ENCODE measurements at regions not wholly inside any gene's neighbourhood (a gene's known extent, or its start where the extent isn't known, plus 50 kb on each side); places are given as distances from the start of the nearest gene placed in this dataset.

DNA sequence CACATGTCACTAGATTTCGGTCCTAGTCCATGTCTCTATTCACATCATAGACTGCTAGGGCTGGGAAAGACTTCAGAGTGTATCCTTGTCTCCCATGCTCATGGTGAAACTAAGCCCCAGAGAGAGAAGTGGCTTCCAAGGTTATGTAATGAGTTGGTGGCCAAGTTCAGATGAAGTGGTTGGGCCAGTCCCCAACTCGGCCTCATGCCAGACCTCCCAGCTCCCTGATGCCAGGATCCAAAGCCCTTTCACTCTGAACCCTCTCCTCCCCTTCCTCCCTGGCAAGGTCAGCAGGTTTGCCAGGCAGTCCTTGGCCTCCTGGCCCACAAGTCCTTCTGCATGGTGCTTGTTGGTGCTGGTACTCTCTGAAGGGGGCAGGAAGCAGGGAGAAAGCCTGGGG lies 189.7 kb downstream of the AXIN2 start:
- intact Hi-C loops (cut with micrococcal nuclease): no loop called here

DNA sequence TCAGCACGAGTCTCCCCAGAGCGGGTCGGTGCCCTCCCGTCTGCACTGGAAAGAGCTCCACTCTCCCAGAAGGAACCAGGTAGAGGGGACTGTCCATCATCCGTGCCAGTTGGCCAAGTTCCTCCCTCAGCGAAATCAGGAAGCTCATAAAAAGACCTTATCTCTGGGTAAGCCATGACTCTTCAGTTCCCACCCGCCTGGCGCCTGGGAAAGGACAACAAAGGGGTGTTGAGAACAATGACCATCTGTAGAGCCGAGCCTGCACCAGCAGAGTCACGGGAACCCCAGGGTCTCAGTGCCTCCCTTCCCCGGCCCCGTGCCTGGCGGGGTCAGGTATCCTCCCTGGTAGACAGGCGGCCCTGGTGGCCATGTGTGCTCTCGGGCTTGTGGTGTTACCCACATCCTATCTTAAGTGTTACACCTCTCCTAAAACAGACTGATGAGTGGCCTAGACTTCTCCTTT lies 190.7 kb downstream of the AXIN2 start:
- intact Hi-C loops (cut with micrococcal nuclease): no loop called here

DNA sequence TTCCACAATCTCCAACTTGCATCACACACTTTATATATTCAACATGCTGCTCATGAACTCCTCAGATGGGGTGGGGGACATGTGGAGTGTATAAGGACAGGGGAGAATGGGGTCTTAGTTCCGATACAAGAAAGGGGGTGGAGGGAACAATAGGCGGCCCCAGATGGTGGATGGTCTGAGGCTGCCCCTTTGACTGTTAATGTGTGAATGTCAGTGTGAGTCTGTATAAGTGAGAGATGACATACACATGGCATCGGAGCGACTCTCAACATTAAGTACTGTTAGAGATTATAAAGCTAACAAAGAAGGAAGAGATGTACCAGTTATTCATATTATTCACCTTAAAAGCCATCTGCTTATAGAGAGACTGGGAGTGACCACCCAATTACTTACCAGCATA lies 193.1 kb downstream of the AXIN2 start:
- intact Hi-C loops (cut with micrococcal nuclease): no loop called here

DNA sequence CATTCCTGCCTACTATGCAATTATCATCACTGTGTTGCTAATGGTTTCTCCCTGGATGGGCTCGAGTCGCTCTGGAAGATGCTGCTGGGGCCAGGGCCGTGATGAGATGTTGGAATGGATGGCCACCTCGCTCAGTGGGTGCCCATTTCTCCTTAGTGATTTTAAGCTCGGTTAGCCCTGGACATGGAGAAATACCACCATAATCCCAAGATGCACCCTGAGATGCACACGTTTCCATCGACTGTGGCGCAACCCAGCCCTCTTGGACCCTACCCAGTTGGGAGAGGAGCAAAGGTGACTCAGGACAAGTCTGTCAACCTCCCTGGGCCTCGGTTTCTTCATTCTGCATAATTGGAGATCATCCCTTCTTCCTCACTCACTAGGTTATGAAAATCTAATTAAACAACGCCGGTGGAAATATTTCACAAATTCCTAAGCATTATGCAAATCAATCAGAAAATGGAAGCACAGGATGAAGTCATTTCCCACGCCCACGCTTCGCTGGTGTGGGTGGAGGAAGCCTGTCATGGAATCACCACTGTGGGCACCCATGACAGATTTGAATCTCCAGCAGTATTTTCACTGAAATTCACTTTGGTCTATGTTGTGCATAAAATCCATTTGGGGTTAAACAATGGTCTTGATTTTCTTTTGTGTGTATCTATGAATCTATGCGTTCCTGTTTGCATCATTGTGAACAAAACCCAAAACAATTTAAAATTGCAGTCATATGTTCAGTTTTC lies 195.2 kb downstream of the AXIN2 start:
- intact Hi-C loops (cut with micrococcal nuclease): no loop called here

DNA sequence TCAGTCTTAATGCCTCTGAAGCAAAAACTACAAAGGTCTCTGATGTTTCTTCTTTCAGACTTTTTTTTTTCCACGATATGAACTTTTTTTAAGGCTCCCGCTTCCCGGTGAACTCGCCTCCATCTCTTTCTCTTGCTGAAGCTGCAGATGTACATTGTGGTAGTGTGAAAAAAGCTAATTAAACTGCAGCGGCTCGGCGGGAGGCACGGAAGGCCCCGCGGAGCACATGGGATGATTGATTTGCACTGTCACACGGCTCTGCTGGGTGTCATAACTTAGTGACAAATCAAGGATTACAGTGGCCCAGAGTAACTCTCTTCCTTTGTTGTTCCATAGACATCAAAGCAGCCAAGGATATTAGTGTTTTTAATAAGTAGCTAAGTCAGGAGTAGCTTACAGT lies 196.3 kb downstream of the AXIN2 start:
- intact Hi-C loops (cut with micrococcal nuclease): no loop called here

DNA sequence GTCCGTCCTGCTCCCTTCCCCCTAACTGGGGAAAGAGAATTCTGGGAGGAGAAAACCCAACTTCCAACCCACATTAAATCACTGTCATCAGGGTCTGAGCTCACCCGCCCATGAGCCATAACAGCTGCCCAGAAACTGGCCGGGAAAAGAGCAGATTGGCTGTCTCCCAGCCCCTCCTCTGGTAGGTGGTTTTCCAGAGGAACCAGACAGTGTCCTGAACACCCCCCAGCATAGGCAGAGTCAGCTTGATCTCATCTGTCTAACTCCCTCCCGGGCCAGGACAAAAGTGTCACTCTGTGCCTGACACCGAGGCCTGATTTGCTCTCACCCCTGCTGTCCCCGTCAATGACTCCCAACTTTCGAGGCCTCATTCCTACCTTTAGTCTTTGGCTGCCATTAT lies 197.0 kb downstream of the AXIN2 start:
- intact Hi-C loops (cut with micrococcal nuclease): no loop called here

DNA sequence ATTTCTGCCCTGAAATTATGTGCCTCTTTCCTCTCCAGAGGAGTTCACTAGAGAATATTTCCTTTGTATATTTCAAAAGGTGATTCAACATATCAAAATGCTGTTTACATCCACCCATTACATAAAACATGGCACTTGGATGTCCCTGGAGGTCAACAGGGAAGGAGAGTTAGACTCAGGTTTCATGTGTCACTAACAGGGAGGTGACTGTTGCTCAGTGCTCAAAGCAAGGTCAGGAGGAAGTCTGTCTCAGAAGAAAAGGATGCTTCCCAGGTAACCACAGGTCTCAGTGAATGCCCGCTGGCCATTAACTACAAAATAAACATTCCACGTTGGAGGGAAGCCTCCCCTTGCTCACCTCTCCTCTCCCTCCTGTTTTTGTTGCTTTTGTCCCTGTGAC lies 198.6 kb downstream of the AXIN2 start:
- intact Hi-C loops (cut with micrococcal nuclease): no loop called here

DNA sequence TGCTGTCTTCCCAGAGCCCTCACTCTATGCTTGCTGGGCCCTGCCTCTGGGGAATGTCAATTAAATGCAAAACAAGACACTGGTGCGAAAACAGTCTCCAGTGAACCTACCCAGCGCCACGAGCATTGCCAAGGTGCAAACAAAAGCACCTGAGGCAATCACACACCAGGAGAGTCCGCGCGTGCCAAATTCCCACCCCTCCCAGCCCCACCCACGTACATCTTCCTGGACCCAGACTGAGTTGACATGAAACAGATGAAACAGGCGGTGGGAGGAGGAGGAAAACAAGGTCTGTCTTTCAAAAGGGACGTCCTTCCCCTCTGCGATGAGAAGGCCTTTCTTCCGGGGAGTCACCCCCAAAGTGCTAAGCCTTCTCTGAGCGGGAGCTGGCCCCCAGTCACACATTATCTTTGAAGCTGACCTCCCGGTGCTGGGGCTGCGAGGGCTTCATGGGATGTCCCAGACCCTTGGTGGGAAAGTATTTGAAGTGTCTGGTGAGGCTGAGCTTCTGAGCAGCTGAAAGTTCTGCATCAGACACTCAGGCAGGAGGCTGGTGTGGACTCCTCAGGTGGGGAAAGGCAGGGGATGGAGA lies 200.4 kb downstream of the AXIN2 start:
- intact Hi-C loops (cut with micrococcal nuclease): no loop called here

DNA sequence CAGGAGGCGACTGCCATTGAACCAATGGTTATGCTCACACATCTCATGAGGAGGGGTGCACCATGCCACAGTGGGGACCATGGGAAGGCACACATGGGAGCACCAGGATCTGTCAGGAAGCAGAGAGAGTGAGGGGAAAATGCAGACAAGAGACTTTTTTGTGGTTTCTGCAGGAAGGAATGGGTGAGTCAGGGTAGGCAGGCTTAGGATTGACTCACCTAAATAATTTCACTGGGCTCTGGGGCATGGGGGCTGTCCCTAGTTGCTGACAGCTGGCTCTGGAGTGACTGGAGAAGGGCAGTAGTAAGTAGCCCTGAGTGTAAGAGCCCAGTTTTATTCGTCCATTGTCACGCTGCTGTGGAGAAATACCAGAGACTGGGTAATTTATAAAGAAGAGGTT lies 202.4 kb downstream of the AXIN2 start:
- intact Hi-C loops (cut with micrococcal nuclease): no loop called here

DNA sequence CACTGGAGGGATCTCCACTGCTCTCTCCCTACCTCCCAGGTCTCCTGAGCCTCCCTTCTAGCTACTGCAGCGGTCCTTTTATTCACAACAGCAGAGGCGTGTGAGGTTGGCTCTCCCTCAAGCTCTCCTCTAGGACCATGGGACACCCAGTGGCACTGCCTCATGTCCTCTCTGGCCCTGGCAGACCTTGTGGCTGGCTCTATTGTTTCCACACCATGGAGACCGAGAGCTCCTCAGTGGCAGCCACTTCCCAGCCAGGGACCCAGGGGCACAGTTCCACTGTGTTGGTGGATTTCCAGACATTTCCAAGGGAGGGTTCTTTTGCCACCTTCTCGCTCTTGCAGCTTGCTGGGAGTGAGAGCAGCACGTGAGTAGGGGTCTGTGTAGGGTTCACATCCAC lies 204.9 kb downstream of the AXIN2 start:
- intact Hi-C loops (cut with micrococcal nuclease): no loop called here

DNA sequence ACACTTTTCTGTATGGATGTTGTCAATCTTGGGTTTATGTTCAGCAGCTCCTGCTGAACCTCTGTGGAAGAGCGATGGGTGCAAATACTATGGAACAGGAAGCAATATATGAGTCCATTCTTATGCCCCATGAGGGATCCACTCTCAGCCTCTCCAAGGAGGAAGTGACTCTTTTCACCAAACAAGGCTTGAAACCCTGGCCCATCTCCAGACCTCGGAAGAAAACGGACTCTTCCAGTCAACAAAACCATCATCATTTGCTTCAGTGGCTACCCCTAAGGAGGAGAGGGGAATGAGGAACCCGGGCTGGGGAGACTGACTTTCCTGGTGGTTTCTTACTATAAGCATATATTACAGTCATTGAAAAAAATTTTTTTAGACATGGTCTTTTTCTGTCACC lies 206.2 kb downstream of the AXIN2 start:
- intact Hi-C loops (cut with micrococcal nuclease): no loop called here

DNA sequence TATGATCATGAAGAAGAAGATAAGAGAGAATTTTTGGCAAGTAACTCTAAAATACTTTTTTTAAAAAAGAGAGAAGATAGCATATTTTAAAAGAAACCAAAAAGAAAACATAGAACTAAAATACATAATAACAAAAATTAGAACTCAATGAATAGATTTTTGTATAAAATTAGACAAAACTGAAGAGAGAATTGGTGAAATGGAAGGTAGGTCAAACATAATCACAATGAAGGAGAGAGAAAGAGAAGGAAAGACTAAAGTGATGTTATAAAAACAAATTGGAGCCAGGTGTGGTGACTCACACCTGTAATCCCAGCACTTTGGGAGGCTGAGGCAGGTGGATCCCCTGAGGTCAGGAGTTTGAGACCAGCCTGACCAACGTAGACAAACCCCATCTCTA lies 211.5 kb downstream of the AXIN2 start:
- intact Hi-C loops (cut with micrococcal nuclease): no loop called here

DNA sequence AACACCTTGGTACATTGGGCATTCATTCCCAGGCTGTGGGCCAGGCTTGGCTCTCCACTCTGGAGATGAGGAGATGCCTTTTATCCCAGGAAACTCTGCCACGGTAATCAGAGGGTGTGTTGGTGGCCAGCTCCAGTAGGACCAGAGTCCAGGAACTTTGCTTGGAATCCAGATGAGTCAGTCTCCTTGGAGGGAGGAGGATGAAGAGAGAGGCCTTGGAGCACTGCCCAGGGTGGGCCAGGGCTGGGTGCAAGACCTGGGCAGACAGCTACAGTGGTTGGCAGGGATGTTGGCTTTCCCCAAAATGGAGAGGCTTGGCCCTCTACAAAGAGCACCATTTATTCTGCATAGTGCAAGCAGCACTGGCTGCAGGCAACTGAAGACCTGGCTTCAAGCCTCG lies 209.0 kb downstream of the RGS9 start:
- intact Hi-C loops (cut with micrococcal nuclease): no loop called here

DNA sequence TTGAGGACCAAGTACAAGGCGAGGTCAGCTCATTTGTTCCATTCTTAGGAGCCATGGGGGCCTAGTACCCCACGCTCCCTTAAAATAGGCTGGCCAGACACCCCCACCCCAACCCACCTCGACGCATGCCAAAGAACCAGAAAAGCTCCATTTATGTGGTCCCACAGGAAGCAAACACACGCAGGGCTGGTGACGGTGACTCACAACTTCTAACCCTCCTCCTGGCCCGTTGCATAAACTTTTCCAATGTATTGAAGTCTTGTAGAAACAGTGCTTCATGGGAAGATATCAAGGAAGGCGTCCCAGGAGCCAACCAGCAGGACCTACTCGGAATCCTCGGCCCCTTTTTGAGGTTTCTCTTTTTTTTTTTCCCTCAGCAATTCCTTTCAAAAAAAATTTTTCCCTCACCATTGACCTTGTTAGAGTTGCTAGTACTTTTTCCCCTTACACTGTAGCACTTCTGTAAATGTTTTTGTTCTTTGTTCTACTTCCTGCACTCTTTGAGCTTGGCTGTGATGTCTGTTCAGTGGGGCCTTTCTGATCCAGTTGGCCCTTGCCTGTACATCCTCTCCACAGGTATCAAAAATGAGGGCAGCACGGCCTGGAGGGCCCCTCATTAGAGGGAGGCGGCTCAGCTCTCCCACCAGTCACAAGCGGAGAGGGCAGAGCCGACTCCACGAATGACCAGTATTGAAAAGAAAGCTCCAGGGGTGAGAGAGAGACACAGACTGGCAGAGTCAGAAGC lies 208.3 kb downstream of the RGS9 start:
- intact Hi-C loops (cut with micrococcal nuclease): no loop called here

DNA sequence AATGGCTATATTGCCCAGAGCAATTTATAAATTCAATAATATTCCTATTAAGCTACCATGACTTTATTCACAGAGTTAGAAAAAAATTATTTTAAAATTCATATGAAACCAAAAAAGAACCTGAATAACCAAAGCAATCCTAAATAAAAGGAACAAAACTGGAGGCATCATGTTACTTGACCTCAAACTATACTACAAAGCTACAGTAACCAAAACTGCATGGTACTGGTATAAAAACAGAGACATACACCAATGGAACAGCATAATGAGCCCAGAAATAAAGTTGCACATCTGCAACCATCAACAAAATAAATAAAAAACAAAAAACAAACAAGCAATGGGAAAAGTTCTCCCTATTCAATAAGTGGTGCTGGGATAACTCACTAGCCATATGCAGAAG lies 203.2 kb downstream of the RGS9 start:
- intact Hi-C loops (cut with micrococcal nuclease): no loop called here

DNA sequence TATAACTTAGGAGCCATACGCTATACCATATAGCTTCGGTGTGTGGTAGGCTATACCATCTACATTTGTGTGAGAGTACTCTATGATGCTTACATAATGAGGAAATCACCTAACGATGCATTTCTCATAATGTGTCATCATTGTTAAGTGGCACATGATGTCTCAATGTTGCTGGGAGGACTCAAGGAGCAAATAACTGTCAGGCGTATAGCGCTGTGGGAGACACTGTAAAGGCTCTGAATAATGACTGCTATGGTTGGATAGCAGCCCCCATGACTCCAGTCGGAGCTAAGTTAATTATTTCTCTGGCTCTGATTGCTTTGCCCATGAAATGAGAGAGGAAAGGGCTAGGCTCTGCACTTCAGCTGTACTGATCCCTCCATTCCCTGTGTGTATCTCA lies 197.2 kb downstream of the RGS9 start:
- intact Hi-C loops (cut with micrococcal nuclease): no loop called here

DNA sequence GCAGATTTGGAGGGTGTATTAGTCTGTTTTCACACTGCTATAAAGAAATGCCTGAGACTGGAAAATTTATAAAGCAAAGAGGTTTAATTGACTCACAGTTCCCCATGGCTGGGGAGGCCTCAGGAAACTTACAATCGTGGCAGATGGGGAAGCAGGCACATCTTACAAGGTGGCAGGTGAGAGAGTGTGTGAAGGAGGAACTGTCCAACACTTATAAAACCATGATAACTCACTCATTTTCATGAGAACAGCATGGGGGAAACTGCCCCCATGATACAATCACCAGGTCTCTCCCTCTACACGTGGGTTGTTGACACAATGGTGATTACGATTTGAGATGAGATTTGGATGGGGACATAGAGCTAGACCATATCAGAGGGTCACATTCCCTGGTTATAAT lies 195.6 kb downstream of the RGS9 start:
- intact Hi-C loops (cut with micrococcal nuclease): no loop called here

DNA sequence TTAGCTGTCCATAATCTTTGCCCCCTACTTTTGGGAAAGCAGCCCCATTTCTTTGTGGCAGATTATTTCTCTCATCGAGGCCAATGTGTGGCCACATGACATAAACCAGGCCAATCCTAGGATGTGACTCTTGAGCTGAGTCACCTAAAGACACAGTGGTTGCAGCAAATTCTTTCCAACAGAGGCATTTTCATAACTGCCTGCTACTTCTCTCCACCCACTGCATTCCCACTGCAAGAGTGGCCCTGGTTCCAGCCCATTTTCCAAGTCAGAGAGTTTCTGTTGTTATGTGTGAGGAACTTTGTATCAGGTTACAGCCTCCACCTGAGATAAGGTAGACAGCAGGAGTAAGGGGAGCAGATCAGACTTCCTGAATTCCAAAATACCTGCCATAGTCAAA lies 195.2 kb downstream of the RGS9 start:
- intact Hi-C loops (cut with micrococcal nuclease): no loop called here

DNA sequence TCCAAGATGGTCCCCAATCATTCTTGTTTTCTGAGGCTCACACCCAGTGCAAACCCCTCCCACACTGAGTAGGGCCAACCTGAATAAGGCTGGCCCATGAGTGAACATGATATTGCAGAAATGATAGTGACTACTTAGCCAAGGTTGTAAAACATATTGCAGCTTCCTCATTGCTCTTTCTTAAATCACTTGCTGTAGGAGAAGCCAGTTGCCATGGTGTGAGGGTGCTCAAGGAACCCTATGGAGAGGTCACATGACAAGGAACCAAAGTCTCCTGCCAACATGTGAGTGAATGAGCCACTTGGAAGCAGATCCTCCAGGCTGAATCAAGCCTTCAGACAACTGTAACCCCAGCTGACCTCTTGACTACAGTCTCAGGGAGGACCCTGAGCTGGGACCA lies 191.4 kb downstream of the RGS9 start:
- intact Hi-C loops (cut with micrococcal nuclease): no loop called here

DNA sequence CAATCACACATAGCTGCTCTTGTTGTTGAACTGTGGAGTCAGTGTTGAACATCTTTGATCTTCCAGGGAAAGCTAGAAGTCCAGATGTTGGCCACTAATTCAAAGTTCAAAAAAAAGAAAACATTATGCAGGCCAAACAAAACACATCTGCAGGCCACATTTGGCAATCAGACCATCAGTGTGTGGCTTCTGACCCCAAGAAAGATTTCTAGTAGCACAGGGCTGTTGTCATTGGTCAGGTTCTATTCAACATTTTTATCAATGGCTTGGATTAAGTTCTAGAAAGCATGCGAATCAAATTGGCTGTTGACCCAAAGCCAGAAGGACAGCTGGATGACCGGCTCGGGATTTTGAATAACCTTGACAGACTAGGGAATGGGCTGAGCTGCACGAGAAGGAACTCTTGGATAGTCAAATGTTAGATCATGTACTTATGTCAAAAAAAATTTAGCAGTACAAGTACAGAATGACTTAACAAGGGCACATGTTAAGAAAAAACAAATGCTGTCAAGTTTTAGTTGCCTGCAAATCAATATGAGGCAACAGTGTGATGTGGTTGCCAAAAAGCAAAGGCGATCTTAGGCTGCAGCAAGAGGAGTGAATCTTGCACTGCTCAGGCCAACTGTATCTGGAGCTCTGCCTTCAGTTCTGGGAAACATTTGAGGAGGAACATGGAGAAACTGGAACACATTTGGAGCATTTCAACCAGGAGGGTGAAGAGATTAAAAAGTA lies 187.6 kb downstream of the RGS9 start:
- intact Hi-C loops (cut with micrococcal nuclease): no loop called here

DNA sequence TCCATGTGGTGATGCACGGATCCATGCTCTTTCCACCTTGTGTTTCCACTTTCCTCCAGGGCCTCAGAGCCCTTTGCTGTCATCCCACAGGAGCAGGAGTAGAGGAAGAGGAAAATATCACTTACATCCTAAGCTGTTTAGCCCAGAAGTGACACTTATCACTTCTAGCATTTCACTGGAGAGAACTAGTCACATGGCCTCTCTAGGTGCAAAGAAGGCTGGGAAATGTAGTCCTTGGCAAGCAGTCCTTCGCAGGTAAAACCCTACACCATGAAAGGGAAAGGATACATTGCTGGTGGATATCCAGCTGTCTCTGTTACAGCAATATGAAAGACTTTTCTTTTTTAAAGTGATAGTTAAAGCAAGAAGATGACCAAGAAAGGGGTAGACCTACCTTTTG lies 185.9 kb downstream of the RGS9 start:
- intact Hi-C loops (cut with micrococcal nuclease): no loop called here

DNA sequence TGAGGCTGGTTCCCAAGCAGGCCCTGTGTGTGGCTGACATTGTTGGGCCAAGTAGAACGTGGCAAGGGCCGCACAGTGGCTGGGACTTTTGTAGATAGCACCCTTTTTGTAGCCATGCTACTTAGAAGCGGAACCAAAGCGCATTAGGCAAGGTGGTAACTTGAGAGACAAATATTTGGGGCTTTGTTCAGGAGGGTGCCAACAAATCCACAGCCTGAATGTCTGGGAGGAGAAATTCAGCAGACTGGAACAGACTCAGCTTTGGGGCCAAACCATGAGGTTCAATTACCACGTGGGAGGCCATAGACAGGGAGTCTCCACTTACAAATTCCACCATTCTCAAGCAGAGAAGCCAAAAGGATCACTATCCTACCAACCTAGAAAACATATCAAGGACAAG lies 183.7 kb downstream of the RGS9 start:
- intact Hi-C loops (cut with micrococcal nuclease): no loop called here

Measured in T-helper 2 cell treated with Interferon-gamma antibody and Interleukin-4, amounts not matched to agents 100 ng/mL and 5 ng/mL, for 36 hours (primary cell).